ENCODE measurements at regions not wholly inside any gene's neighbourhood (a gene's known extent, or its start where the extent isn't known, plus 50 kb on each side); places are given as distances from the start of the nearest gene placed in this dataset.
"Not testable (repeated sequence)": the region's sequence is repeated elsewhere in the genome, so short reads cannot be mapped to it uniquely, and the experiment has no call there.

DNA sequence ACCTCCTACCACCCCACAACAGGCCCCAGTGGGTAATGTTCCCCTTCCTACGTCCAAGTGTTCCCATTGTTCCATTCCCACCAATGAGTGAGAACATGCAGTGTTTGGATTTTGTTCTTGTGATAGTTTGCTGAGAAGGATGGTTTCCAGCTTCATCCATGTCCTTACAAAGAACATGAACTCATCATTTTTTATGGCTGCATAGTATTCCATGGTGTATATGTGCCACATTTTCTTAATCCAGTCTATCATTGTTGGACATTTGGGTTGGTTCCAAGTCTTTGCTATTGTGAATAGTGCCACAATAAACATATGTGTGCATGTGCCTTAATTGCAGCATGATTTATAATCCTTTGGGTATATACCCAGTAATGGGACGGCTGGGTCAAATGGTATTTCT, 81.6 kb downstream of the P2RY10 start:
- H3K9me3 ChIP-seq (ENCODE audit: insufficient read depth, low read length, severe bottlenecking); H3K4me2 ChIP-seq (ENCODE audit: insufficient read depth, low read length); H3K36me3 ChIP-seq (ENCODE audit: insufficient read depth, low read length); H3K4me1 ChIP-seq (ENCODE audit: insufficient read depth, low read length); H3K27me3 ChIP-seq (ENCODE audit: insufficient read depth, low read length, poor library complexity); H2AFZ ChIP-seq (ENCODE audit: low read depth, low read length); H4K20me1 ChIP-seq (ENCODE audit: insufficient read depth, low read length); ATAC-seq (ENCODE audit: insufficient read depth, low read depth); H3K4me3 ChIP-seq (ENCODE audit: low read depth in 1 of 2, low read length in 2 of 2); H3K27ac ChIP-seq (ENCODE audit: low read length); DNase-seq; H3K9ac ChIP-seq (ENCODE audit: low read depth, low read length); H3K79me2 ChIP-seq (ENCODE audit: insufficient read depth, low read length): not testable (repeated sequence)

DNA sequence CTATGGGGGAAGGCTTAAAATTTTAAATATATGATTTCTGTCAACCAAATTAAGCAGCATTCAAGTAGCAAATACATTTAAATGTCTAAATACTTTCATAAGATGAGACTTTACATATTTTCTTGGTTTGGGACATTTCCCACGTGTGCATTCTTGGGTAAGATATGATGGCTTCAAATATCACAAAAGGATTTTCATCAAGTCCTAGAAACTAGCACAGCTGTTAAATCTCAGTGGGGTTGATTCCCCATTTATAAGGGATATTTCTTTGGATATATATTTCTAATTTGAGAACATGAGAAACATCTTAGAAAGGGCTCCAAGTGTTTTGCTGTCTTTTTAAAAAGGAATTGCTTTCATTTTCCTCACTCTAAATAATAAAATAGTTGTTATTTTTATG, 90.2 kb downstream of the P2RY10 start:
- Histone ChIP-seq H3K79me2 (ENCODE audit: insufficient read depth, low read length) (no peaks in the 10 kb centered on the region), H4K20me1 (ENCODE audit: insufficient read depth, low read length) (no peaks in the 10 kb centered on the region), H3K27ac (ENCODE audit: low read length) (peak overlapping the region; percentile 81), H3K4me2 (ENCODE audit: insufficient read depth, low read length) (peak overlapping the region; percentile 38; the same call in 1 of the 2 replicates), H3K27me3 (ENCODE audit: insufficient read depth, low read length, poor library complexity) (no peaks in the 10 kb centered on the region), H3K36me3 (ENCODE audit: insufficient read depth, low read length) (no peaks in the 10 kb centered on the region), H3K9ac (ENCODE audit: low read depth, low read length) (peak overlapping the region; percentile 30; the same call in 1 of the 2 replicates), H3K4me1 (ENCODE audit: insufficient read depth, low read length) (peaks cover 38% of the 10 kb centered on the region), H2AFZ (ENCODE audit: low read depth, low read length) (peak overlapping the region; percentile 53; the same call in 1 of the 2 replicates), H3K9me3 (ENCODE audit: insufficient read depth, low read length, severe bottlenecking) (no peaks in the 10 kb centered on the region), H3K4me3 (ENCODE audit: low read depth in 1 of 2, low read length in 2 of 2) (no peak overlapping the region)
- TF ChIP-seq EZH2 (IDR thresholded peaks at IDR 0.05; ENCODE audit: borderline replicate concordance, low read depth, low read length, severe bottlenecking) (no peak), CTCF (IDR thresholded peaks at IDR 0.05; ENCODE audit: borderline replicate concordance, extremely low read depth, low read length, poor library complexity, severe bottlenecking) (no peak)
- DNase-seq (no peak), ATAC-seq (ENCODE audit: insufficient read depth, low read depth) (no peak)

DNA sequence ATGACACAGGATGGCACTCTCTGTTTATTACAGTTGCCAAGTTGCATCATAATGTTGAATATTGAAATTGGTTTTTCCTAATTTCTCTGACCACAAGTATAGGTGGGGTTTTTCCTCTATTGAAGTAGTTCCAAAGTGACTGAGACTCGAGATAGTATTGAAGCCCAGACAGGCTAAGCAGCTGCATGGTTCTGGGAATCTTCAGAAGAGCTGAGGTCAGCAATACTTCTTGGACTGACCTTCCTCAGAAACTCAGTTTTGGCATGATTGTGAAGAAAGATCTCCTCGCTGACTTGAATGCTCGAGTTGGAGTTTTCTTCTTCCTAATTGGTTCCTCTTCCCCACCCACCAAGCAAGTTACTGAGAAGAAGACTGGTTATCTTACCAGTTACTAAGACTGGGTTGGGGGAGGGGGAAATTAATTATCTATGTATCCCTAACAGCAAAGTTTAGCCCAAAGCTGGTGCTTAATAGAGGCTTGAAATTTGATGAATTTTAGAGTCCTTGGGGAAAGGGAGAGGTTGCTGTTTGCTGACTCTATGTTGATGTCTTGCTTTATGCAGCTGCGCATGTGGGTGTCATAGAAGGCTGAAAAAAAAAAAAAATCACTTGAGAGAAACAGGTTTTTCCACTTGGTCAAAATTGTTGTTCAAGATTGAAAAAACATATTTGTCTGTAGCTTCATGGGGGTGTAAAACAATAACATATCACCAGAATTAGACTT, 91.1 kb downstream of the P2RY10 start:
- Histone ChIP-seq H3K9ac (ENCODE audit: low read depth, low read length) (peak overlapping the region; percentile 32; the same call in 1 of the 2 replicates), H3K4me2 (ENCODE audit: insufficient read depth, low read length) (peak overlapping the region; percentile 38), H3K27me3 (ENCODE audit: insufficient read depth, low read length, poor library complexity) (no peaks in the 10 kb centered on the region), H4K20me1 (ENCODE audit: insufficient read depth, low read length) (no peaks in the 10 kb centered on the region), H3K9me3 (ENCODE audit: insufficient read depth, low read length, severe bottlenecking) (no peaks in the 10 kb centered on the region), H3K4me1 (ENCODE audit: insufficient read depth, low read length) (peaks cover 38% of the 10 kb centered on the region), H3K36me3 (ENCODE audit: insufficient read depth, low read length) (no peaks in the 10 kb centered on the region), H3K27ac (ENCODE audit: low read length) (peak overlapping the region; percentile 81), H3K79me2 (ENCODE audit: insufficient read depth, low read length) (no peaks in the 10 kb centered on the region), H2AFZ (ENCODE audit: low read depth, low read length) (peak overlapping the region; percentile 63), H3K4me3 (ENCODE audit: low read depth in 1 of 2, low read length in 2 of 2) (no peak overlapping the region; a peak in 1 of 4 replicates)
- TF ChIP-seq CTCF (IDR thresholded peaks at IDR 0.05; ENCODE audit: borderline replicate concordance, extremely low read depth, low read length, poor library complexity, severe bottlenecking) (no peak), EZH2 (IDR thresholded peaks at IDR 0.05; ENCODE audit: borderline replicate concordance, low read depth, low read length, severe bottlenecking) (no peak)
- DNase-seq (no peak), ATAC-seq (ENCODE audit: insufficient read depth, low read depth) (peak; percentile 39; the same call in 1 of the 3 replicates)

DNA sequence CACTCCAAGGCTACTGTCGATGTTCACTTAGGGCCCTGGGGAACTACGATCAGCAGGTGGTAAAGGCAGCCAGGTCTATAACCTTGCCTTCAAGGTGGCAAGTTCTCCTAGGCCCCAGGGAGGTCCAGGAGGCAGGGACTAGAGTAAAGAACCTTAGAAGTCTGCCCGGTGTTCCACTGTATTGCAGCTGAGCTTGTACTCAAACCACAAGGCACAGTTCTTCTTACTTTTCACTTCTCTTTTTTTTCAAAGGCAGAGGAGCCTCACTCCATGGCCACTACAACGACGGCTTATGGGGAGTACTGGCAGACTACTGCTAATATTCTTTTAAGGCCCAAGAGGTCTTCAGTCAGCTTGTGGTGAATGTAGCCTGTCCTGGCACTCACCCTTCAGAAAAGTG, 78.8 kb upstream of the GPR174 start:
- no peak overlapping the region for H3K27ac ChIP-seq (ENCODE audit: low read length)
- H2AFZ ChIP-seq (ENCODE audit: low read depth, low read length): no peak overlapping the region
- no peak overlapping the region for H3K9ac ChIP-seq (ENCODE audit: low read depth, low read length)
- H3K4me1 ChIP-seq (ENCODE audit: insufficient read depth, low read length): no peaks in the 10 kb centered on the region
- no peaks in the 10 kb centered on the region for H4K20me1 ChIP-seq (ENCODE audit: insufficient read depth, low read length)
- H3K4me3 ChIP-seq (ENCODE audit: low read depth in 1 of 2, low read length in 2 of 2): no peak overlapping the region
- H3K9me3 ChIP-seq (ENCODE audit: insufficient read depth, low read length, severe bottlenecking): peaks cover 4% of the 10 kb centered on the region
- no peak for DNase-seq
- no peak; the same call in 2 of the 3 replicates for ATAC-seq (ENCODE audit: insufficient read depth, low read depth)
- TF ChIP-seq EZH2 (IDR thresholded peaks at IDR 0.05; ENCODE audit: borderline replicate concordance, low read depth, low read length, severe bottlenecking) (no peak), CTCF (IDR thresholded peaks at IDR 0.05; ENCODE audit: borderline replicate concordance, extremely low read depth, low read length, poor library complexity, severe bottlenecking) (no peak)
- H3K36me3 ChIP-seq (ENCODE audit: insufficient read depth, low read length): no peaks in the 10 kb centered on the region
- H3K4me2 ChIP-seq (ENCODE audit: insufficient read depth, low read length): no peak overlapping the region
- H3K79me2 ChIP-seq (ENCODE audit: insufficient read depth, low read length): no peaks in the 10 kb centered on the region
- no peaks in the 10 kb centered on the region for H3K27me3 ChIP-seq (ENCODE audit: insufficient read depth, low read length, poor library complexity)
